ENCODE measurements at regions not wholly inside any gene's neighbourhood (a gene's known extent, or its start where the extent isn't known, plus 50 kb on each side); places are given as distances from the start of the nearest gene placed in this dataset.

GRCh38 chr18:78587096-78587495 lies 392.5 kb upstream of the SALL3 start:
- TF ChIP-seq SP1 (IDR thresholded peaks at IDR 0.05) (no peak), HDGF (IDR thresholded peaks at IDR 0.05; ENCODE audit: borderline replicate concordance) (no peak), SUZ12 (IDR thresholded peaks at IDR 0.05) (no peak), NFRKB (IDR thresholded peaks at IDR 0.05) (no peak), ELF4 (IDR thresholded peaks at IDR 0.05) (no peak), BHLHE40 (IDR thresholded peaks at IDR 0.05; ENCODE audit: borderline replicate concordance) (no peak), FOXA1 (IDR thresholded peaks at IDR 0.05) (no peak), FOXM1 (IDR thresholded peaks at IDR 0.05; ENCODE audit: borderline replicate concordance) (no peak), ARNT (IDR thresholded peaks at IDR 0.05) (no peak), L3MBTL2 (conservative IDR thresholded peaks at IDR 0.05) (no peak), ZNF384 (IDR thresholded peaks at IDR 0.05) (no peak), PKNOX1 (IDR thresholded peaks at IDR 0.05) (no peak), LEF1 (IDR thresholded peaks at IDR 0.05; ENCODE audit: borderline replicate concordance) (no peak)
